ENCODE measurements at regions not wholly inside any gene's neighbourhood (a gene's known extent, or its start where the extent isn't known, plus 50 kb on each side); places are given as distances from the start of the nearest gene placed in this dataset.

DNA sequence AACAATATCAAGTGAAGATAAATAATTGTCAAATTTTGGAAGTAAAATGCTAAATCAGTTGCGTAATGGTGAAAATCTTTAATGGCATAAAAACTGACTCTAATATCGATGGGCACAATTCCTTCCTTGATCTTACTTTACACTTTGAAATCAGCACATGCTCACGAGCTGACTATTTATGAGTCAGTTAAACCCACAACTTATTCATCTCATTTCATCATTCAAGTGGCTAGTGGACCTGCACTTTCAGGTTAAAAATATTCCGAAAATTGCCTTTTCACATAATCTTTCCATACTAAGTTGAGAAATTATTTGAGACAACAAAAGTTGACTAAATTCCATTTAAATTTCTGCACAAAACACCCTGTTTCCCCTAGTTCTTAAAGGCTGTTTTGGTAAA is 582.1 kb upstream of the TENM3 start:
- no peak overlapping the region for H3K4me3 ChIP-seq (IDR thresholded peaks at IDR 0.05; ENCODE audit: insufficient read depth, low read depth, low read length)
- H3K27me3 ChIP-seq (ENCODE audit: insufficient read depth, low read depth): no peaks in the 10 kb centered on the region
- H4K20me1 ChIP-seq (ENCODE audit: insufficient read depth): no peaks in the 10 kb centered on the region

GRCh38 chr4:181661923-181662322 is 581.3 kb upstream of the TENM3 start:
- Histone ChIP-seq H3K27ac (no peak overlapping the region), H3K79me2 (ENCODE audit: insufficient read depth, low read depth) (no peaks in the 10 kb centered on the region), H4K20me1 (ENCODE audit: insufficient read depth) (no peaks in the 10 kb centered on the region)

More for the DNA sequence above, 582.1 kb upstream of the TENM3 start:
- H3K4me1 ChIP-seq (ENCODE audit: low read depth, poor library complexity, severe bottlenecking): no peaks in the 10 kb centered on the region
- H3K9ac ChIP-seq: no peak overlapping the region
- no peak overlapping the region for H3K27ac ChIP-seq
- H3K36me3 ChIP-seq (ENCODE audit: insufficient read depth): no peaks in the 10 kb centered on the region
- no peak for TF ChIP-seq CTCF (conservative IDR thresholded peaks at IDR 0.05; ENCODE audit: low read depth, low read length)
- H2AFZ ChIP-seq (ENCODE audit: low read depth): no peak overlapping the region
- no peaks in the 10 kb centered on the region for H3K79me2 ChIP-seq (ENCODE audit: insufficient read depth, low read depth)
- no peak overlapping the region for H3K4me2 ChIP-seq

GRCh38 chr4:181662383-181662782 is 580.8 kb upstream of the TENM3 start:
- Histone ChIP-seq H3K36me3 (ENCODE audit: insufficient read depth) (no peaks in the 10 kb centered on the region), H3K27me3 (ENCODE audit: insufficient read depth, low read depth) (no peaks in the 10 kb centered on the region), H3K79me2 (ENCODE audit: insufficient read depth, low read depth) (no peaks in the 10 kb centered on the region), H4K20me1 (ENCODE audit: insufficient read depth) (no peaks in the 10 kb centered on the region), H3K27ac (no peak overlapping the region), H3K4me1 (ENCODE audit: low read depth, poor library complexity, severe bottlenecking) (no peaks in the 10 kb centered on the region), H3K4me2 (no peak overlapping the region), H2AFZ (ENCODE audit: low read depth) (no peak overlapping the region), H3K9ac (no peak overlapping the region), H3K4me3 (IDR thresholded peaks at IDR 0.05; ENCODE audit: insufficient read depth, low read depth, low read length) (no peak overlapping the region)
- no peak for TF ChIP-seq CTCF (conservative IDR thresholded peaks at IDR 0.05; ENCODE audit: low read depth, low read length)

More at GRCh38 chr4:181661923-181662322, 581.3 kb upstream of the TENM3 start:
- Histone ChIP-seq H3K9ac (no peak overlapping the region), H3K4me1 (ENCODE audit: low read depth, poor library complexity, severe bottlenecking) (no peaks in the 10 kb centered on the region), H2AFZ (ENCODE audit: low read depth) (no peak overlapping the region), H3K4me3 (IDR thresholded peaks at IDR 0.05; ENCODE audit: insufficient read depth, low read depth, low read length) (no peak overlapping the region), H3K27me3 (ENCODE audit: insufficient read depth, low read depth) (no peaks in the 10 kb centered on the region), H3K4me2 (no peak overlapping the region), H3K36me3 (ENCODE audit: insufficient read depth) (no peaks in the 10 kb centered on the region)
- TF ChIP-seq CTCF (conservative IDR thresholded peaks at IDR 0.05; ENCODE audit: low read depth, low read length): no peak

DNA sequence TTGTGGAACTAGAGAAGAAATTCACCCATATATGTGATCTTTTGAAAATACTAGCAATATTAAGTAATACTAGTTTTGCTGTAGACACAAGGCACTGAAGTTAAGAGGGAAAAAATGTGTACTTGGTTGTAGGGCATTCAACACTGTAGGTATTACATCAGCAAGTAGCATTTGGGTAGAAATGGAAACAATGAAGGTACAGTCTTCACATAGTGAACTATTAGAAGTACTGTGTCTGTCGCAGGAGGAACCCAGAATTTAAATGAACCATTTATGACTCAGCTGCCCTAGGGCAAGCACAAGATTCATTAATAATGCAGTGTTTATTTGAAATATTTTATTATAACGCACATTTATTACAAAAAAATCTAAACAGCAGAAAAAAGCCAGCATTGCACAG is 572.7 kb upstream of the TENM3 start:
- no peaks in the 10 kb centered on the region for H3K27me3 ChIP-seq (ENCODE audit: insufficient read depth, low read depth)
- H3K4me2 ChIP-seq: no peak overlapping the region
- no peak overlapping the region for H3K4me3 ChIP-seq (IDR thresholded peaks at IDR 0.05; ENCODE audit: insufficient read depth, low read depth, low read length)
- H4K20me1 ChIP-seq (ENCODE audit: insufficient read depth): no peaks in the 10 kb centered on the region
- H2AFZ ChIP-seq (ENCODE audit: low read depth): no peak overlapping the region
- H3K9ac ChIP-seq: no peak overlapping the region
- no peak for TF ChIP-seq CTCF (conservative IDR thresholded peaks at IDR 0.05; ENCODE audit: low read depth, low read length)
- H3K4me1 ChIP-seq (ENCODE audit: low read depth, poor library complexity, severe bottlenecking): no peaks in the 10 kb centered on the region
- no peaks in the 10 kb centered on the region for H3K79me2 ChIP-seq (ENCODE audit: insufficient read depth, low read depth)
- H3K27ac ChIP-seq: no peak overlapping the region
- H3K36me3 ChIP-seq (ENCODE audit: insufficient read depth): no peaks in the 10 kb centered on the region

All from KMS-11 (cell line).